ENCODE measurements at regions not wholly inside any gene's neighbourhood (a gene's known extent, or its start where the extent isn't known, plus 50 kb on each side); places are given as distances from the start of the nearest gene placed in this dataset.
A peak's percentile ranks its signal among the peaks of the same experiment; 100 is the strongest.

DNA sequence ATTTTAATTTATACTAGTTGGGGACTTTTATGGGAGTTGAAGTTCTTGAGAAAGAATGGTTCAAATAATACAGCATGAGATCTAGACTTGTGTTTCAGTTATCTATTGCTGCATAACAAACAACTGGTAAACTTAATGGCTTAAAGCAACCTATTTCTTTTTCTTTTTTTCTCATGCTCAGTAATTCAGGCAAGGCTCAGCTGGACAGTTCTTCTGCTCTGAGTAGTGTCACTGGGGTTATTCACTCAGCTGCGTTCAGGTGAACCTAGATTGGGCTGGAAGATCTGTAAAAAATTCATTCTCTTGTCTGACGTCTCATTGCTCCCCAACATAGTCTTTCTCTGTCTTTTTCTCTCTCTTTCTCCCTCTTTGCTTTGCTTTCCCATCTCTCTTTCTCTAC is 291.7 kb downstream of the GBA3 start:
- DNase-seq (ENCODE audit: low read depth): no peak
- TF ChIP-seq, protein P1, sequence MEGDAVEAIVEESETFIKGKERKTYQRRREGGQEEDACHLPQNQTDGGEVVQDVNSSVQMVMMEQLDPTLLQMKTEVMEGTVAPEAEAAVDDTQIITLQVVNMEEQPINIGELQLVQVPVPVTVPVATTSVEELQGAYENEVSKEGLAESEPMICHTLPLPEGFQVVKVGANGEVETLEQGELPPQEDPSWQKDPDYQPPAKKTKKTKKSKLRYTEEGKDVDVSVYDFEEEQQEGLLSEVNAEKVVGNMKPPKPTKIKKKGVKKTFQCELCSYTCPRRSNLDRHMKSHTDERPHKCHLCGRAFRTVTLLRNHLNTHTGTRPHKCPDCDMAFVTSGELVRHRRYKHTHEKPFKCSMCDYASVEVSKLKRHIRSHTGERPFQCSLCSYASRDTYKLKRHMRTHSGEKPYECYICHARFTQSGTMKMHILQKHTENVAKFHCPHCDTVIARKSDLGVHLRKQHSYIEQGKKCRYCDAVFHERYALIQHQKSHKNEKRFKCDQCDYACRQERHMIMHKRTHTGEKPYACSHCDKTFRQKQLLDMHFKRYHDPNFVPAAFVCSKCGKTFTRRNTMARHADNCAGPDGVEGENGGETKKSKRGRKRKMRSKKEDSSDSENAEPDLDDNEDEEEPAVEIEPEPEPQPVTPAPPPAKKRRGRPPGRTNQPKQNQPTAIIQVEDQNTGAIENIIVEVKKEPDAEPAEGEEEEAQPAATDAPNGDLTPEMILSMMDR (IDR thresholded peaks at IDR 0.05; ENCODE audit: insufficient read depth, low read depth, low read length): no peak
- H3K4me3 ChIP-seq (ENCODE audit: low read depth, low read length): no peak overlapping the region

DNA sequence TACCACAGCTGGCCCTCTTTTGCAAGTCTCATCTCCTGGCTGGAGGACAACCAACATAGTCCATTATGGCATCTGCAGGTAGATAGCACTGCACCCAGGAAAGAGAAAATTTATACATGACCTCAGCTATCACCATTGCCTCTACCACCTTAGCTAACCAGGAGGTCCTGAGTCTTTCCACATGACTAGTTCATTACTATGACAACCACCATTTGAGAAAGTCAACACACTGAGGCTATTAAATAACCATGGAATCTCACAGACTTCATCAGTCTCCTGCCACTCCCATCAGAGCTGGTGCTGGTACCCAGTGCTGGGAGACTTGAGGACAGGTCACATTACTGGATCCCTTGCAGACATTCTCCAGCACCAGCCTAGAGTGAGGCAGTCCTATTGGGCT is 285.9 kb downstream of the GBA3 start:
- TF ChIP-seq, protein P1 (IDR thresholded peaks at IDR 0.05; ENCODE audit: insufficient read depth, low read depth, low read length): no peak
- no peak overlapping the region for H3K4me3 ChIP-seq (ENCODE audit: low read depth, low read length)
- DNase-seq (ENCODE audit: low read depth): no peak

DNA sequence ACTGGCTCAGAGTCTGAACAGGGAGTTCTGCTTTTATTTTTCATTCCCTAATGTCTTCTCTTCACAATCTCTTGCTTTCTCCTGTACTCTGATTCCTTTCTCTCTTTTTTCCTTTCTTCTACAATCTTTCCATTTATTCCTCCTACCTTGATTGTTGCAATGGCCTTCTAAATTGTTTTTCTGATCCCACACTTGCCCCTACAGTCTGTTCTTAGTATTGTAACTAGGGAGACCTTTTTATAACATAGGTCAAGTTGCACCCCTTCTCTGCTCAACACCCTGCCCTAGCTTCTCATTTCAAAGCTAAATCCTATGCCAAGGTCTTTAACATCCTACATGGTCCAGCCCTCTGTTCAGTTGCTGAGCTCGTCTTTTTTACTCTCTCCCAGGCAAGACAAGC is 277.9 kb downstream of the GBA3 start:
- TF ChIP-seq, protein P1 (IDR thresholded peaks at IDR 0.05; ENCODE audit: insufficient read depth, low read depth, low read length): no peak
- no peak overlapping the region for H3K4me3 ChIP-seq (ENCODE audit: low read depth, low read length)
- no peak for DNase-seq (ENCODE audit: low read depth)

DNA sequence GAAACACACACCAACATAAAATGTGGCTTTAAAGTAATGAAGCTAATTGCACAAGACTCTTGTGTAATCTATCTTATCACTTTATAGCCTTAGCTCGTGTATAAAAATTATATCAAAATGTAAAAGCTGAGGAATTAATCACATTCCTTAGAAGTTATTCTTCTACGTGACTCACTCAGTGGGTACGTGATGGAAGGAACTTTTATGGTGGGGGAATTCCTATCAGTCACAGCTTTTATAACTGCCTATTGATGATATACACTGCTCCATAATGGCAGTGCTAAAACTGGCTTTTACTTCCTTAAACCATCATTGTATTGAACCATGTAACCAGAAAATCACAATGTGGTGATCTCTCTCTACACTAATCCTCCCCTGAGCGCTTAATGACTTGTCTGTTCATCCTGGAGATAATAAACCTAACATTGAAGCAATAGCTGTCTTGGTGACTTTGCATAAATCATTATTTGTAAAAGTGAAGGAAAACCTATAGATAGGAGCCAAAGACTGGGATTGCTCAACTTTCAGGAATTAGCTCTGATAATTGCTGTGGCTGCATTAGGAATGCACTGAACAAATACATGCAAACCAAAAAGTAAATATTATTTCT is 276.7 kb downstream of the GBA3 start:
- peak; percentile 6 for DNase-seq (ENCODE audit: low read depth)
- no peak overlapping the region for H3K4me3 ChIP-seq (ENCODE audit: low read depth, low read length)
- TF ChIP-seq, protein P1 (IDR thresholded peaks at IDR 0.05; ENCODE audit: insufficient read depth, low read depth, low read length): no peak

DNA sequence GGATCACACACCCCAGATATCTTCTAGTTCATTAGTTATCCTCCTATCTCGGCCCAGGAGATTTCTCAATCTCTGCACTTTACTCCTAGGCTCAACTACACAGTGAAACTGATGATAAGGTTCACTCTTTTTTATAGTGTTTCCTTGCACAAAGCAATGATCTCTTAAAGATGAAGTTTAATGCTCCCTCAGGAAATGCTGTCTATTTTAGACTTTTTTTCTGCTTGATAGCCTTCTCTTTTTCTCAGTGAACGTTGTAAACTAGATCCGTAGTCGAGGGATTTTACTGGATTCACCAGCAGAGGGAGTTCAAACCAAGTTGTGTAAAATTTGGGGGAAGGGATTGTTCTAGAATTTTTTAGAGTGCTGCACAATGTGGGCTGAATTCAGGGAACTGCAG is 269.6 kb downstream of the GBA3 start:
- DNase-seq (ENCODE audit: low read depth): peak; percentile 5
- no peak overlapping the region for H3K4me3 ChIP-seq (ENCODE audit: low read depth, low read length)
- TF ChIP-seq, protein P1 (IDR thresholded peaks at IDR 0.05; ENCODE audit: insufficient read depth, low read depth, low read length): peak; percentile 36

DNA sequence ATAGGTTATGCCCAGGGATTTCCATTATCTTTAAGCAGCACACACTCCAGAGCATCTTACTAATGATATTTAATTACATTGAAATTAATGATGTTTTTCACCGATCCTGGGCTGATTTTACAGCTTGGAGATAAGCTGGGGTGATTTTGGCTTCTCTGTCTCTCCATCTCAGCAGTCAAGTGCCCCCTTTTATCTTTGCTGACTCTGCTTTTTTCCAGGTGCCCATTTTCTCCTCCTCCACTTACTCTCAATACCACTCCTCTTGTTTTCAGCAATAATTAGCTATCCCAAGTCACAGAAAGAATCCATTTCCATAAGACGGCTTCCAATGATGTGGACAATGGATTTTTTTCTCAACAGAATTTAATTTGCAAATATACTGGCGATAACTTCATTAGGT is 266.7 kb downstream of the GBA3 start:
- no peak for DNase-seq (ENCODE audit: low read depth)
- TF ChIP-seq, protein P1 (IDR thresholded peaks at IDR 0.05; ENCODE audit: insufficient read depth, low read depth, low read length): no peak
- H3K4me3 ChIP-seq (ENCODE audit: low read depth, low read length): no peak overlapping the region

DNA sequence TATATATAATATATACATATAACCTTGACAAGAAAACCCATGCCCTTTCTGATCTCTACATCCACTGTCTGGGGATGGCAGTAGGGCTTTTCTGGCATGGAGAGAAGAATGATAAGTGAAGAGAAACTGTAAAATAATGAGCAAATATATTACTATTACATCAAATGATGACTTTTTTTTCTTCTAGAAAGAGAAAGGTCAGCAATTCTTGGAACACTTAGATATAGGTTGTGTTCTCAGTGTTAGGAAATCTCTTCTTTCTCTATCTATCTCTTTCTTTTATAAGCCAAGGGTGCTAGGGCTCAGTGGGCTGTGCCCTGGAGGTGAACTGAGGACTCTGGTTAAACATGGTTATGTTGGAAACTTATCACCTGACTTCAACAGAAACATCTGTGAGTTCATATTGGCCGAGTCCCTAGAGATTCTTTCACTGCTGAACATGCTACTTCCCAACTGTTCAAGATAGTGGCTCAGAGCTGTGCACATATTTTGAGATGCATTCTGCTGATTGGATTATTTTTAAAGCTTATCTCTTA is 265.1 kb downstream of the GBA3 start:
- no peak for DNase-seq (ENCODE audit: low read depth)
- TF ChIP-seq, protein P1 (IDR thresholded peaks at IDR 0.05; ENCODE audit: insufficient read depth, low read depth, low read length): no peak
- no peak overlapping the region for H3K4me3 ChIP-seq (ENCODE audit: low read depth, low read length)

Data from fibroblast of villous mesenchyme (primary cell).